ENCODE measurements at regions not wholly inside any gene's neighbourhood (a gene's known extent, or its start where the extent isn't known, plus 50 kb on each side); places are given as distances from the start of the nearest gene placed in this dataset.

DNA sequence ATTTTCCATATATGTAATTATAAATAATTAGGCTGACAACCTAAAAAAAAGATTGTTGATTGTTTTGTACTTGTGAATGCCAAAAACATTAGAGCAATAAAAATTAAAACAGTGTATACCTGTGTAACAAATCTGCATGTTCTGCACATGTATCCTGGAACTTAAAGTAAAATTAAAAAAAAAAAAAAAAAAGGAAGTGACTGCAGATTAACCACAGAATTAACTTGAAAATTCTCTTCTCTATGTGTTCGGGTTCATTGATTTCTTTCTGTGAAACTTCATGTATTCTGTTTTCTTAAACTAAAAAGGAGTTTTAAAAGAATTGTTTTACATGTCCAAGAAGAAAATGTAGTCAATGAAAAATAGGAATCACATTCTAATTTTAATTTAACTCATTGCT, 95.7 kb downstream of the FASLG start:
- TF ChIP-seq, protein P1, sequence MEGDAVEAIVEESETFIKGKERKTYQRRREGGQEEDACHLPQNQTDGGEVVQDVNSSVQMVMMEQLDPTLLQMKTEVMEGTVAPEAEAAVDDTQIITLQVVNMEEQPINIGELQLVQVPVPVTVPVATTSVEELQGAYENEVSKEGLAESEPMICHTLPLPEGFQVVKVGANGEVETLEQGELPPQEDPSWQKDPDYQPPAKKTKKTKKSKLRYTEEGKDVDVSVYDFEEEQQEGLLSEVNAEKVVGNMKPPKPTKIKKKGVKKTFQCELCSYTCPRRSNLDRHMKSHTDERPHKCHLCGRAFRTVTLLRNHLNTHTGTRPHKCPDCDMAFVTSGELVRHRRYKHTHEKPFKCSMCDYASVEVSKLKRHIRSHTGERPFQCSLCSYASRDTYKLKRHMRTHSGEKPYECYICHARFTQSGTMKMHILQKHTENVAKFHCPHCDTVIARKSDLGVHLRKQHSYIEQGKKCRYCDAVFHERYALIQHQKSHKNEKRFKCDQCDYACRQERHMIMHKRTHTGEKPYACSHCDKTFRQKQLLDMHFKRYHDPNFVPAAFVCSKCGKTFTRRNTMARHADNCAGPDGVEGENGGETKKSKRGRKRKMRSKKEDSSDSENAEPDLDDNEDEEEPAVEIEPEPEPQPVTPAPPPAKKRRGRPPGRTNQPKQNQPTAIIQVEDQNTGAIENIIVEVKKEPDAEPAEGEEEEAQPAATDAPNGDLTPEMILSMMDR (IDR thresholded peaks at IDR 0.05), result no peak
- TF ChIP-seq POLR2A (IDR thresholded peaks at IDR 0.05), result no peak
